Right renal pelvis (tissue), 4 donors: ENCODE measurements at regions not wholly inside any gene's neighbourhood (a gene's known extent, or its start where the extent isn't known, plus 50 kb on each side); places are given as distances from the start of the nearest gene placed in this dataset.

Source experiments
- DNase-seq, 4 donors: peaks; one replicate each; pipeline ENCODE4 v3.0.0-alpha.2; 2013; ENCODE audit warnings: low read depth in 4 of 4, low spot score in 3 of 4, missing footprints in 1 of 4

- DNase-seq = no peak
These were observed 139.5 kb downstream of the KIF18A start for GRCh38 chr11:27968461-27968860.

DNA sequence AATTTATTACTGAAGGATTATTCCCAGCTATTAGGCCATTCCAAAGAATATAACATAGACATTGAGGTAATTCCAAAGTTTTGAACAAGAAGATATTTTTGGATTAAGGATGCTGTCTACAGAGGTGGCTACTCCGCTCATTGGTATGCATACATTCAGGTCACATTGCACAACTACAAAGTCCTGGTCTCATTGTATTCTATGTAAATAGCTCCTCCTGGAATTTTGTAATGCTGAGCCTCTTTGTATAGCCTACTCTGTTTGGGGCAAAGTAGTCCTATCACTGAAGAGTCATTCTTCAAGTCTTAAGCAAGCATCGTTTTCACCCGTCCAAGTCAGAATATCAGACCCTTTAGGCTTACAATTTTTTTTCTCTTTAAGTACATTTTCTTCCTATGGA is 142.4 kb downstream of the KIF18A start:
- no peak for DNase-seq

- no peak for DNase-seq
These were observed 144.6 kb downstream of the KIF18A start for GRCh38 chr11:27963370-27963769.

- DNase-seq = no peak
These were observed 157.8 kb downstream of the KIF18A start for GRCh38 chr11:27949951-27950738.

DNA sequence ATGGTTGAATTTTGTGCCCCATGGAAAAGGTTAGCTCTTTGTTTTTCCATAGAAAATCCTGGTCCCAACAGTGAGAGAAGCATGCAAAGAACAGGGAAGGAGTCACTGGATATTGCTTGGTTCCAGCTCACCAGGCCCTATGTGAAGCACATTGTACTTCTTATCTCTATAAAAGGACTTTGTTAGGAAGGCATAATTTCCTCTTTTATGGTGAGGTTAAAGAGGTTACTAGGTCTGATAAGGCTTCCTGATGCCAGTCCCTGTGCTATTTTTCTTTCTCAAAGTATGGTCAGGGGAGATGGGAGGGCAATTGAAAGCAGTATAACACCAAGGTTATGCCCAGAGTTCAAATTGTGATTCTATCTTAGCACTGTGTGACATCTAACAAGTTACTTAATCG is 162.6 kb downstream of the KIF18A start:
- DNase-seq = no peak

GRCh38 chr11:27938011-27938410 is 169.9 kb downstream of the KIF18A start:
- DNase-seq = no peak

- DNase-seq = no peak
These were observed 173.2 kb downstream of the KIF18A start for GRCh38 chr11:27934830-27935145.

DNA sequence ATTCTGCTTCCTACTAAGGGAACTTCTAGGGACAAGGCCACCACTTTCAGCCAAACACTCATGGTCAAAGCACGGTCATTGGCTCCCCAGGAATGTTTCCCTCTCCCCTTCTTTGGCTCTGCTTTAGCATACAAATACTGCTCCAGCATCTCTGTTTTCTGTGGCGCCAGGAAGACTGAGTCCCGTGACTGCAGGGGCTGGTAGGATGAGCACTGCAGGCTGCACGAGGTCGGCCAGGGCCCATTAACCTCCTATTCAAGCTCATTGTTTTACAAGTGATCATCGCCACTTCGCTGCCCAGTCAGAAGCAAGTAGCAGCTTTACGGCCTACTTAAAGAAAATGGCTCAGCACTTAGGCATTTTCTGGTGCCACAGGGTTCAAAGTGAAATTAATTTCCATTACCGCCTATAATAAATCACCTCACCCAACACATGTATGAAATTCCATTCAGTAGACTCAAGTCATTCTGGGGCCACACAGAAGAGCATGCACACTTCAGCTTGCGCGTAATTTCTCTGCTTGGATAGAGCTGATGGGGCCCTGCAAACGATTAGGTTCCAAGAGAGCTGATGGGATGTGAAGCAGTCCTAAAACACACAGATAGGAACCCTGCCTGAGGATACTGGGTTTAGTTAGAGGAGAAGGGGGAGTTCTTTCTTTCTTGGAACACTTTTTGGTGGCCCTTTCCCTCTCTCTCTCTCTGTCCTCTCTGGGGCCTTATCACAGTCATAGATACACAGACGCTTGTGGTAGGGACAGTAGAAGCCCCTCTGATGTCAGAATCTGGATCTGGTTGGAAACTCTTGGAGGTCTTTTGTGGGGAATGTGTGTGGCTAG is 173.7 kb downstream of the KIF18A start:
- no peak for DNase-seq

DNA sequence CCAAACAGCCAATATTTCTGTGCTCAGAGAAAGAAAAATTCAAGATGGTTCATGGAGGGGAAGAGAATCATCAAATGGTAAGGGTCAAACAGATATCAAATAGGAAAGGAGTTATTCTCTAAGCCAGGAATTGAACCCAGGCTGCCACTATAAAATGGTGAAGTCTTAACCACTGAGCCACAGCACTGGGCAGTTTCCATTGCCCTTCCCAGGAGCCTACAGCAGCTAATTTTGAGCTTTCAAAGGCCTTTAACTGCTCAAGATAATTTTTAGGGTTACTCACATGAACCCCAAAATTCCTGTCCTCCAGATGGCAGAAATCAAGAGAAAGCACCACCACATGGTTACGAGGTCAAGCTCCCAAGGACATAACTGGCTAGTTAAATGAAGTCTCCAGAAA is 176.2 kb downstream of the KIF18A start:
- DNase-seq = no peak

GRCh38 chr11:27930946-27931345 is 177.0 kb downstream of the KIF18A start:
- DNase-seq = no peak

GRCh38 chr11:27928809-27929208 is 179.1 kb downstream of the KIF18A start:
- no peak for DNase-seq

GRCh38 chr11:27926981-27927481 is 180.9 kb downstream of the KIF18A start:
- no peak for DNase-seq

- no peak for DNase-seq
These were observed 181.5 kb downstream of the KIF18A start for GRCh38 chr11:27926486-27926885.

GRCh38 chr11:27921472-27921871 is 186.5 kb downstream of the KIF18A start:
- DNase-seq = no peak

- no peak for DNase-seq
These were observed 191.3 kb downstream of the KIF18A start for GRCh38 chr11:27916541-27917100.

DNA sequence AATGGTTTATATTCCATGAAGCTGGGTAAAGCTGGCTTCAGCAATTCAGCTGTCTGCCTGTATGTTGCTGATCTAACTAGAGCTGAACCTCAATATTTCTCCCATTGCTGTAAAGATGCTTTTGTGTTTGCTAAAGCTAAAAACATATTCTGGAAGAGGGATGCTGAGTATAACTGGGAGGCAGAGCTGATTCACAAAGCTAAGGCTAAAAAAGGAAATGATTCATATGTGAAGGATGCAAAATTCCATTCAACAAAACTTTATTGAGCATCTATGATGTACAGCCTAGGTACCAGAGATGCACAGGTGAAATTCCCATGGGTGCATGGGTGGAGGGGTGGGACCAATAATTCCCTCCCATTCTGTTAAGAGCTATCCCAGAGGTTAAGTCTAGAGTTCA is 193.9 kb downstream of the KIF18A start:
- DNase-seq = no peak

- DNase-seq = no peak
These were observed 194.3 kb downstream of the KIF18A start for GRCh38 chr11:27913650-27914049.

GRCh38 chr11:27912916-27913315 is 195.0 kb downstream of the KIF18A start:
- DNase-seq = no peak

- no peak for DNase-seq
These were observed 197.6 kb downstream of the KIF18A start for GRCh38 chr11:27910186-27910931.

- DNase-seq = no peak
These were observed 198.6 kb downstream of the KIF18A start for GRCh38 chr11:27909386-27909785.

GRCh38 chr11:27908621-27909020 is 199.3 kb downstream of the KIF18A start:
- DNase-seq = no peak
